Sigmoid colon (tissue), 6 donors: ENCODE measurements at regions not wholly inside any gene's neighbourhood (a gene's known extent, or its start where the extent isn't known, plus 50 kb on each side); places are given as distances from the start of the nearest gene placed in this dataset.

Source experiments
- DNase-seq: peaks from one replicate; pipeline ENCODE4 v3.0.0-alpha.2; 2019
- H3K27ac ChIP-seq, 4 donors: fragments of 200-600 bp; sonication (generic); one replicate each; pipeline ENCODE4 v1.5.1; 2016 to 2019; ENCODE audit warnings: mild to moderate bottlenecking in 1 of 4
- H3K27me3 ChIP-seq, 3 donors: fragments of 200-600 bp; sonication (generic); one replicate each; pipeline ENCODE4 v1.5.1; 2019; ENCODE audit warnings: mild to moderate bottlenecking in 1 of 3
- H3K36me3 ChIP-seq, 4 donors: fragments of 200-600 bp; sonication (generic); one replicate each; pipeline ENCODE4 v1.5.1; 2016 to 2019
- H3K4me1 ChIP-seq, 4 donors: fragments of 200-600 bp; sonication (generic); one replicate each; pipeline ENCODE4 v1.5.1; 2017 to 2019
- H3K4me3 ChIP-seq, 4 donors: fragments of 200-600 bp; sonication (generic); one replicate each; pipeline ENCODE4 v1.5.1; 2017 to 2019; ENCODE audit warnings: mild to moderate bottlenecking in 2 of 4, moderate library complexity in 1 of 4
- H3K9me3 ChIP-seq, 4 donors: fragments of 200-600 bp in 3 of 4; sonication (generic) in 3 of 4; one replicate each; pipeline versions ENCODE4 v1.5.1 to v1.6.1; 2013 to 2019
- CTCF ChIP-seq, 4 experiments: fragments of 450-650 bp in 3 of 4; fragments of 200-600 bp in 1 of 4; IDR thresholded peaks; one replicate each; pipeline ENCODE4 v1.5.1; 2016 to 2019; ENCODE audit warnings: antibody characterized with exemption in 4 of 4, mild to moderate bottlenecking in 3 of 4, moderate library complexity in 2 of 4
- EP300 ChIP-seq, 4 donors: sonication (generic); formaldehyde crosslinking; IDR thresholded peaks; one replicate each; pipeline ENCODE4 v1.6.1; 2017; ENCODE audit warnings: antibody characterized with exemption in 4 of 4
- POLR2A ChIP-seq, 2 donors: fragments of 450-650 bp; IDR thresholded peaks; one replicate each; pipeline ENCODE4 v1.6.1; 2016; ENCODE audit warnings: antibody characterized with exemption in 2 of 2, mild to moderate bottlenecking in 2 of 2, moderate library complexity in 2 of 2
- POLR2AphosphoS5 ChIP-seq, 4 donors: sonication (generic); formaldehyde crosslinking; IDR thresholded peaks; one replicate each; pipeline ENCODE4 v1.6.1; 2017; ENCODE audit warnings: antibody characterized with exemption in 4 of 4
- WGBS, 2 donors: extraction: QIAGEN DNeasy Blood & Tissue Kit; methylation state at CpG; one replicate each; pipeline ENCODE4 v1.1.7; 2013; 5-methylcytosine and 5-hydroxymethylcytosine counted together
- intact Hi-C: fragments of 100-400 bp; cut with DNase I; formaldehyde crosslinking; loops from one replicate; pipeline ENCODE4 v1.15.1; 2023
- donor health status: healthy with polysubstance abuse.
- donor health status: healthy.

GRCh38 chr16:51641191-51641765 is 490.2 kb upstream of the SALL1 start:
- intact Hi-C loops, result no loop called here
- H3K4me1 ChIP-seq, result no peaks in the 10 kb centered on the region
- 80 to 85% methylated on average over 3 of the region's 3 CpGs for WGBS, 2 donors
- H3K27me3 ChIP-seq, result peaks cover 0 to 5% (median 0%) of the 10 kb centered on the region in 3 donors
- H3K4me3 ChIP-seq, result no peak overlapping the region
- TF ChIP-seq EP300 (IDR thresholded peaks at IDR 0.05) (no peak), POLR2AphosphoS5 (IDR thresholded peaks at IDR 0.05) (no peak), POLR2A (IDR thresholded peaks at IDR 0.05) (no peak), CTCF (IDR thresholded peaks at IDR 0.05) (no peak)
- no peak overlapping the region for H3K27ac ChIP-seq
- no peak for DNase-seq
- no peaks in the 10 kb centered on the region for H3K36me3 ChIP-seq
- H3K9me3 ChIP-seq, result no peaks in the 10 kb centered on the region

- Histone ChIP-seq H3K36me3 (no peaks in the 10 kb centered on the region), H3K9me3 (no peaks in the 10 kb centered on the region), H3K27ac (no peak overlapping the region), H3K4me1 (no peaks in the 10 kb centered on the region), H3K27me3 (peaks cover 0 to 5% (median 0%) of the 10 kb centered on the region in 3 donors), H3K4me3 (no peak overlapping the region)
- no peak for DNase-seq
- TF ChIP-seq POLR2AphosphoS5 (IDR thresholded peaks at IDR 0.05) (no peak), CTCF (IDR thresholded peaks at IDR 0.05) (no peak), EP300 (IDR thresholded peaks at IDR 0.05) (no peak), POLR2A (IDR thresholded peaks at IDR 0.05) (no peak)
- WGBS, 2 donors, result 73 to 85% methylated on average over 4 of the region's 4 CpGs
- intact Hi-C loops, result no loop called here
Observed at GRCh38 chr16:51640196-51640595, 489.1 kb upstream of the SALL1 start.

GRCh38 chr16:51638339-51639135 is 487.5 kb upstream of the SALL1 start:
- H3K4me1 ChIP-seq, result no peaks in the 10 kb centered on the region
- H3K9me3 ChIP-seq, result no peaks in the 10 kb centered on the region
- DNase-seq, result no peak
- WGBS, 2 donors, result 78 to 83% methylated on average over 3 of the region's 3 CpGs
- no peak overlapping the region for H3K27ac ChIP-seq
- no peak overlapping the region for H3K4me3 ChIP-seq
- TF ChIP-seq POLR2AphosphoS5 (IDR thresholded peaks at IDR 0.05) (no peak), CTCF (IDR thresholded peaks at IDR 0.05) (no peak), POLR2A (IDR thresholded peaks at IDR 0.05) (no peak), EP300 (IDR thresholded peaks at IDR 0.05) (no peak)
- intact Hi-C loops, result no loop called here
- peaks cover 0 to 10% (median 0%) of the 10 kb centered on the region in 3 donors for H3K27me3 ChIP-seq
- no peaks in the 10 kb centered on the region for H3K36me3 ChIP-seq

- H3K9me3 ChIP-seq, result no peaks in the 10 kb centered on the region
- H3K4me1 ChIP-seq, result no peaks in the 10 kb centered on the region
- H3K27ac ChIP-seq, result no peak overlapping the region
- peaks cover 0 to 10% (median 0%) of the 10 kb centered on the region in 3 donors for H3K27me3 ChIP-seq
- TF ChIP-seq CTCF (IDR thresholded peaks at IDR 0.05) (no peak), EP300 (IDR thresholded peaks at IDR 0.05) (no peak), POLR2A (IDR thresholded peaks at IDR 0.05) (no peak), POLR2AphosphoS5 (IDR thresholded peaks at IDR 0.05) (no peak)
- no peaks in the 10 kb centered on the region for H3K36me3 ChIP-seq
- no peak for DNase-seq
- no peak overlapping the region for H3K4me3 ChIP-seq
- intact Hi-C loops, result no loop called here
- WGBS, 2 donors, result 50 to 66% methylated on average over 8 of the region's 8 CpGs
Observed at GRCh38 chr16:51637770-51638094, 486.7 kb upstream of the SALL1 start.
